ENCODE measurements at regions not wholly inside any gene's neighbourhood (a gene's known extent, or its start where the extent isn't known, plus 50 kb on each side); places are given as distances from the start of the nearest gene placed in this dataset.

DNA sequence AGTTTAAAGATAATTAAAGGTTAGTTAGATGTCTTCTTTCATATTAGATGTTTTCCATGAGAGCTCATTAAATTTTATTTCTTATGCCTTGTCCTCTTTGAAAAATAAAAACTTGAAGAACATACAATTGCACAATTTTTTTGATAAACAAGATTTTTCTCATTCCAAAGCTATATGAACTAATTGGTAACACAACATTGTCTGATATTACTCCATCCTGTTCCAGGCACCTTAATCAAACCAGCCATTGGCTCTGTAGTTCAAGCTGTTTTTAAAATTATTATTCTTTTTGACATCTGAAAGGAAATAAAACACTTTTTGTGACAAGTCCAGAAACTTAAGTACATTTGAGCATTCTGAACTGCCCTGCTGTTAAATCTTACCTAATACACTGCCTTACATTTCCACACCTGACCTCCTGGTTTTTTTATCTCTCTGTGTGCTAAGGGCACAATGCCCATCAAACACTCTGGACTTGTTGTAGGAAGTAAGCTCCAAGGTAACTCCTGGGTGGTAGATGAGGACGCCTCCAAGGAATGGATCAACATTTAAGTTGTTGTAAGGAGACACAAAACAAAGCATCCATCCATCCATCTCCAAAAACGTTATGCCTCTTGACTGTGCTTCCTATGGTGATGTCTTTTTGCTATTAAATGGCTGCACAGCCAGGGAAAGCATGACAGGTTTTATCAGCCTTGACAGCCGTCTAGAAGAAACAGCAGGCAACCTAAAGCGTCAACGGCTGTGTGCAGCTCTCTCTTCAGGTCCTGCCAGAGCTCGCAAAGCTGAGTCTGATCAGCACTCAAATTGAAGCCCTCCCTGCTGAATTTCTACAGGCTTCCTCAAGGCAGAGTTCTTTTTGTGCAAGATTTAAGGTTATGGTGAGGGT, 449.9 kb upstream of the FLRT2 start:
- DNase-seq (ENCODE audit: low read depth), result no peak

DNA sequence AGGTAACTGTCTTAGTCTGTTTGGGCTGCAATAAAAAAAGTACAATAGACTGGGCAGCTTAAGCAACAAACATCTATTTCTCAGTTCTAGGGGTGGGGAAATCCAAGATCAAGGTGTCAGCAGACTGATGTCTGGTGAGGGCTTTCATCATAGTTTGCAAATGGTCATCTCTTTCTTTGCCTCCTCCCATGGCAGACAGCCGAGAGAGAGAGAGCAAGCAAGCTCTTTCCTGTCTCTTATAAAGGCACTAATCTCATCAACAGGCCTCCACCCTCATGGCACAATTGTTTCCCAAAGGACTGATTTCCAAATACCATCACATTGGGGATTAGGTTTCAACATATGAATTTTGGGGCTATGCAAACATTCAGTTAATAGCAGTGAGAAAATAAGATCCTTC, 445.6 kb upstream of the FLRT2 start:
- DNase-seq (ENCODE audit: low read depth), result no peak

DNA sequence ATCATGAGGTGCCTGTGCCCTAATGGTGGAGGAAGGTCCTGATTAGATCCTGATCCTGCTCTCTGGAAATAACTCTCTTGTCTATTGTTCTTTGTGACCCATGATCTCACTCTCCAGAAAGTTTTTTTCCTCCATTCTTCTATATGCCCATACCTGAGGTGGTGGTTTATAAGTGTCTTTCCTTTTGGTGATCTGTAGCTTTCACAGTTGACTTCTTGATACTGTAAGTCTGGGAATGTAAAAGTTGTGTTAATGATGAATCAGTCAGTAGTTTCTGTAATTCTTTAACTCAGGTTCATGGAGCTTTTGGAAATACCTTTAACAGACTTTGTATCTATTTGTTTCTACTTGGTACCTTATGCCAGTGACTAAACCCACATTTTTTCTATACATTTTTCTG, 444.0 kb upstream of the FLRT2 start:
- DNase-seq (ENCODE audit: low read depth), result no peak

DNA sequence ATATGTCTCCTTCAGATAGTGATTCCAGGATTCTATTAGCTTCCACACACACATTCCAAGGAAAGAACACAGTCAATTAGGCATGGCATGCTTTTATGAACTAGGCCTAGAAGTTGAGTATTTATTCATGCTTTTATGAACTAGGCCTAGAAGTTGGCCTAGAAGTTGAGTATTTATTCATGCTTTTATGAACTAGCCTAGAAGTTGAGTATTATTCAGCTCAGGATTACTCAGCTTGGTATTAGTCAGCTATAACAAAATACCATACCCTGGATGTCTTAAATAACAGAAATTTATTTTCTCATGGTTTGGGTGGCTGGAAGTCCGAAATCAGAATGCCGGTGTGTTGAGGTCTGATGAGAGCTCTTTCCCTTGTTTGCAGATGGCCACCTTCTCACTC, 442.7 kb upstream of the FLRT2 start:
- DNase-seq (ENCODE audit: low read depth), result no peak

DNA sequence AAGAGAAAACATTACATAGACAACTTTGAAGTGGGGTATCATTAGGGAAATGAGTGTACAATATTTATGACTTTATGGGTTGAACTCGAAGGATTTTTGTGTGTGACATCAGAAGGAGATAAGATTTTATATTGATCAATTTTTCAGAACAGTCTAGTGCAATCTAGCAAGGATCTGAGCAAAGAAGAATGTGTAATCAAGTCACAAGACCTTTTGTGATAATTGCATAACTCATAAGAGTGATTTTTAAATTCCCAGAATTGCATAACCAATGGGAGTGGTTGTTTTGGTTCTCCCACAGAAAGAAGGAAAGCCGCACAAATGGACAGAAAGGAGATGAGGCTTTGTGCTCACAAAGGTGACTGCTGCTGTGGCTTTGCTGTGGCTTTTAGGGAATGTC, 441.8 kb upstream of the FLRT2 start:
- no peak for DNase-seq (ENCODE audit: low read depth)

DNA sequence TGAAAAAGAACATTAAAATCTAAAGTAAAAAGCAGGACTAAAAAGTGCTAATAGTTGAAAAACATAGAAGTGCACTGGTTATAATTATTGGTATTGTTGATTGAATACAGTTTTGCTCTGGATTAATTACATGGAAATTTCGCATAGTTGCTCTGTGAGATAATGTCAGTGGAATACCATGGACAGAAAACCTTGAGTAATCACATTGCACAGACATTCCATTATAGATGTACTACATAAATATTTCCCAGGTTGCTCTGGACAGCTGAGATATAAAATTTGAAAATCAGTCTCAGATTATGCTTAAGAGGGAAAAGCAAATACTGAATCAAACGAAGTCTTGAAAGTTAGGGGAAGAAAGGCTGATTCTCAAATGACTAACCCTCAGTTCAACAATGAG, 439.3 kb upstream of the FLRT2 start:
- no peak for DNase-seq (ENCODE audit: low read depth)

DNA sequence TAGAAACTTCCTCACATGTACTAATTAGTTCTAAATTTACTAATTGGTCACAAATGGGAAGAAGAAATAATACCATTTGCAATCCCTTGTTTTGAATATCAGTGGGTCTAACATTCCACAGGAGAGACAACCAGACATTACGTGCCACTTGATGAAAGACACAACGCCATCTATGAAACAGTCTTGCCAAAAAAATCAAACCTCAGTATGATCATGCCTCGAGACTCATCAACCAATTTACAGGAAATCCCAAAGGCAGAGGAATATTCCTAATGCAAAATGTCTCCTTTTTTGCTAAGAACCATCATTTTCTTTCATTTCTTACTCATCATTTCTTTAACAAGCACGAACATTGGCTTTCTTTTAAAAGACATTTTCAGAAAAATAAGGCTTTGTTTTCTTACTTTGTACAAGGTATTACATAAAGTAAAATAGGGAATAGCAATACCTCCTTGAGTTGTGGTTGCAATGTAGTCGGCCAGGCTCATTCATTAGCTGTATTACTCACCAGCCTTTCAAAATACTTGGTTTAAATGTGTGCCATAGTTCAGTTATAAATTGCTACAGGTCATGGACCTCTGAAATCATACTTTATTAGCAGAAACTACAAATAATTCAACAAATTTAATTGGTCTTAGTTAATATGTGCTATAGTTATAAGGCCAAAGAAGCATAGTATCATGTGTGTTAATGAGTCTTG, 436.2 kb upstream of the FLRT2 start:
- no peak for DNase-seq (ENCODE audit: low read depth)

- DNase-seq (ENCODE audit: low read depth), result no peak
Observed at GRCh38 chr14:85102591-85102990, 427.4 kb upstream of the FLRT2 start.

- no peak for DNase-seq (ENCODE audit: low read depth)
Observed at GRCh38 chr14:85106506-85106905, 423.4 kb upstream of the FLRT2 start.

GRCh38 chr14:85112762-85113161, 417.2 kb upstream of the FLRT2 start:
- no peak for DNase-seq (ENCODE audit: low read depth)

DNA sequence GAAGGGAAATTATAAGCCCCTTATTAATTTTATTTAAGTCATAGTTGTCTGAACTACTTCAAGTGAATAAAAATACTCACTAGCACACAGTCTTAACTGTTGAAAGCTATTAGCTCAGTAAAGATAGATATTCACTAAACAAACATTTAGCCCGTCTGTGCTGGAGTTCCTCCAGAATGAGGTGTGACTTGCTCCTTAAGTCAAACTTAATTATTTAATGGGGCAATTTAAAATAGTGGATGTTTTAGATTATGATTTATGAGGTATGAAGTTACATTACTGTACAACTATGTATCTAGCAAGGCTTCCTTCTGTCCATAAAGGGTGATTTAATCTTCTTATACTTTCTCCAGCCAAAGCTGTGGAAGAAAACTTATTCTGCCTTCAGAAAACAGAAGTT, 414.0 kb upstream of the FLRT2 start:
- DNase-seq (ENCODE audit: low read depth), result no peak

DNA sequence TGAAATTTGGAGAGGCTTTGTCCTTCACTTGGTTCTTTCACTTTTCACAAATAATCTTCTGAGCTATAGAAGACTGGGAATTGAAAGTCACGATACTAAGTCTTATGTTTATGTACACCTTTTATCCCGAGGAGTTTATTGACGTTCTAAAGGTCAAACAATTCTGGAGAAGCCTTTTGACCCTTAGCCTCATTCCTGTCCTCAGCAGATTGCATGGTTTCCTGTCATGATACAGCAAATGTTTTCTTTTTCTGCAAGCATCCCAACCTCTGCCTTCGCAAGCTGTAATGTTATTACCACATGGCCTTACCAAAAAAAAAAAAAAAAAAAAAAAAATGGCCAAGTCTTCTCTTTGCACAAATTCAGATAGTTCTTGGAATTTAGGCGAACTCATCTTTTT, 411.7 kb upstream of the FLRT2 start:
- no peak for DNase-seq (ENCODE audit: low read depth)

GRCh38 chr14:85122690-85123089, 407.3 kb upstream of the FLRT2 start:
- no peak for DNase-seq (ENCODE audit: low read depth)

DNA sequence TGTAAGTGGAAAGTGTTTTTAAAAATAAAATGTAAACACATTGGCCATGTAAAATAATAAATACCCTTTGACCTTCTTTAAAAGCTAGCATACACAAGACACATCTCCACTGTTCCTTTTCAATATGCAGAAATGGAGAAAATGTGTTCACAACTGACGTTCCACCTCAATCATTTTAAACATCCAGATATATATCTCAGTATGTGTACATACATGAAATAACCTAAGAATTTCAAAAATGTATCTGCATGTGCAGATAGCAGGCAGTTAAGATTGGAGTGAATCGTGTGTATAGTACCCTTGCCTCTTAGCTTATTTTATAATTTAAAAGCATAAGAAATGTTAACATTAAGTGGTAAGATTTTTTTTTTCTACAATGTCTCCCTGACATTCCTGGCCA, 406.2 kb upstream of the FLRT2 start:
- no peak for DNase-seq (ENCODE audit: low read depth)

- no peak for DNase-seq (ENCODE audit: low read depth)
Observed at GRCh38 chr14:85124631-85125290, 405.2 kb upstream of the FLRT2 start.

DNA sequence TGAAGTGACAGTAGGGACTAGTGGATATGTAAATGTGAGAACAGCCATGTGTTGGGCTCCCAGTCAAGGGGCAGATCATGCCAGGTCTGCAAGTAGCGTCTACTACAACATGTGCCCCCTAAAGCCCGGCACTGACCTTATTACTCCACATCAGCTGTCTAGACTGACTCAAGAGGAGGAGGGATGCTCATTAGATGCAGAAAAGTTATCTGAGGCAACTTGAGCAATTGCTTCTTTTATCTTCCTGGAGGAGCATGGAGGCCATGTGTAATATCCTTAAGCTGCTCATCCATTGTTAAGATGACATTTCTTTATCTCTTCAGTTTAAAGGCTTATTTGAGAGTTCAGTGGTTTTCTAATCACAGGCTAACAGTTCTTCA, 404.7 kb upstream of the FLRT2 start:
- DNase-seq (ENCODE audit: low read depth), result no peak

DNA sequence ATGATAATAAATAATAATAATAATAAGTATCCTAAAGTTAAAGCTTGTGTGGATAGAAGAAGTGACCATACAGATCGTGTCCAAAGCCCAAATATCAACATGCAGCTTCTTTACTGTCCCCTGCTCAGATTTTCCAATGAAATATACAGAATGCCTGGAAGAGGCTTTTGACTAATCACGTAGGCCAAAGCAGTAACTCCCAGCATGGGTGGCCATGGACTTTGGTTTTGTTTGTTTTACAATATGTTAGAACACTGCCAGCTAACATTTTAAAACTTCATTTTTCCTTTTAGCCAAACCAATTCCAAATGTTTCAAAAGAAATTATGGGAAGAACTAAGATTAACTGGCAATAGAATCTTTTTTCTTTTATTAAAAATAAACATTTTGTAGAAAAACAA, 400.0 kb upstream of the FLRT2 start:
- DNase-seq (ENCODE audit: low read depth), result no peak

DNA sequence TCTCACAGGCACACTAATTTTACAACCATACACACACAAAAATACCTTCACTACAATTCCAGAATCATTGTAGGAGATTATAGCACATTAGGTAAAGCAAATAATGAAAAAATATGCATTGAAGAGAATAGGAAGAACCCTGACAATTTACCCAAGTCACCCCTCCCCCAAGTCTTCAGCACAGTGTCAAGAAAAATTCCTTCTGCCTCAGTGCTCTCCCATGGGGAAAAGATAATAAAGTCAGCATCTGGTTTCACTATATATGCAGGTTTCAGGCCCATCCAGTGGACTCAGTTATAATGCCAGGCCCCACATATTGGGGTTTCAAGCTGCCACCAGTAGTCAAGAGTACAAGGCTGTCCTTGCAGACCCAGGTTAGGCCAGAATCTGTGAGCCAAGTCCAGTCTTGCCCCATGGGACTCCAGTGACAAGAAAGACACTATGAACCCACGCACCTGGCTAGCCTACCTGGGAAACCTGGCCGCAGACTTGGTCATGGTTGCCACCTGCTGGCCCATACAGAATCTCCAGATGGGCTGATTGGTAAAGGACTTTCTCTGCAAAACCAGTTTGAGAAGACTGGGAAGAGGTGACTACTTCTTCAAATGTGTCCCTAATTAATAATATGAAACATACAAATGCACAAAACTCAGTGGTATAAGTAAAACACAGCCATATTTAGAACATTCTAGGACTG, 398.6 kb upstream of the FLRT2 start:
- DNase-seq (ENCODE audit: low read depth), result no peak

DNA sequence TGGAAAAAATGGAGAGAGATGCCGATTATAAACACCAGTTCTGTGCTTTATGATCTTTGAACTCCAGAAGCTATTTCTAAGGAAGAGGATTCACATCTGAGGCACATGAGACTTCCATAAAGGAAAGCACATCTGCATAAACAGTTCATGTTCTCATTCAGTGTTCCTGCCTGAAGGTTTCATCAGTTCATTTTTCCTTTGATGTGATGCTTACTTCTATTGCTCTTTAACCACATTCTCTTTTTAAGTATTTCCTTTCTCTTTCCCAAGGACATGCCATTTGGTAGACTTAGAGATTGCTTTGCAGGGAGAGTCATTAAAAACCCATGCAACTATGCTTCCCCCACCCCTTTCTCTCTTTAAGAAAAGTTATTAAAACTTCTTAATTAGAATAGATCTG, 387.0 kb upstream of the FLRT2 start:
- DNase-seq (ENCODE audit: low read depth), result no peak

- no peak for DNase-seq (ENCODE audit: low read depth)
Observed at GRCh38 chr14:85146779-85147178, 383.2 kb upstream of the FLRT2 start.

DNA sequence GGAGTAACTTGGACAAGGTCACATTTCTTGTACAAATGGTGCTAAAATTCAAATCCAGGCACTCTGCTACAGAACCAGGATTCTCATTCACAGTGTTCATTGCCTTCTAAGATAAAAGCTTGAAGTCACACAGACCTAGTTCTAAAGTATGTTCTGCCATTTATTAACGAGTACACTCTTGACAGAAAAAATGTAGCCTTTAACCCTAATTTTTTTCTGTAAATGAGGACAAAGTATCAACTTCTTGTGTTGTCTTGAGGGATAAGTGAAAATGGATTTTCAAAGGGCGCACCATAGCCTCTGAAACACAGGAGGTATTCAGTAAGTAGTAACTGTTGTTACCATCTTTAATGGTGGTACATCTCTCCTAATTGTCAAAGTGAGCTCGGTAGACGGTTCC, 379.8 kb upstream of the FLRT2 start:
- no peak for DNase-seq (ENCODE audit: low read depth)

DNA sequence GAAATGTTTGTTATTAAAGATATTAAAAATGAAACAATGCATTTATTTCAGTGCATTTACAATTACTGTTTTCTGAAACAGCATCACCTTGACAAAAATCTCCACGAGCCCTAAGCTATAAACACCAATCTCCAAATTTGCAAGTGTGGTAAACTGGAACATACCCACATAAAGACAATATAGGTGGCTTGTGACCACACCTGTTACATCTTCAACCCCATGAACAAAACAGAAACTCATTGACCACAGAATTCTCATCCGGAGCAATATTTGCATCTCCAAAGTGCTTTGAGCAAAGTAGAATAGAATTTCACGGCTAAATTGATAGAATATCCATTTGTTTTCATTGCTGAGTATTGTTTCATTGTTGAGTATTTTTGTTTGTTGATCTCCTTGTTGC, 375.2 kb upstream of the FLRT2 start:
- DNase-seq (ENCODE audit: low read depth), result no peak

GRCh38 chr14:85156319-85156718, 373.6 kb upstream of the FLRT2 start:
- no peak for DNase-seq (ENCODE audit: low read depth)
